Stimulated activated naive CD8-positive, alpha-beta T cell treated with anti-CD3 and anti-CD28 coated beads, Interleukin-15, Interleukin-2, amounts not matched to agents 100 ng/mL and 50 ng/mL, for 24 hours (primary cell): ENCODE measurements at regions not wholly inside any gene's neighbourhood (a gene's known extent, or its start where the extent isn't known, plus 50 kb on each side); places are given as distances from the start of the nearest gene placed in this dataset.

Experiments used
- H3K27ac Mint-ChIP-seq: one replicate; pipeline ENCODE4 v1.8.0; 2021; ENCODE audit warnings: mild to moderate bottlenecking, mixed read lengths
- H3K27me3 Mint-ChIP-seq: one replicate; pipeline ENCODE4 v1.8.0; 2021; ENCODE audit warnings: mixed read lengths
- H3K36me3 Mint-ChIP-seq: one replicate; pipeline ENCODE4 v1.8.0; 2021; ENCODE audit warnings: low read depth, mixed read lengths
- H3K4me1 Mint-ChIP-seq: one replicate; pipeline ENCODE4 v1.8.0; 2021; ENCODE audit warnings: low read depth, mixed read lengths
- H3K4me3 Mint-ChIP-seq: one replicate; pipeline ENCODE4 v1.8.0; 2021; ENCODE audit warnings: mild to moderate bottlenecking, mixed read lengths
- H3K9me3 Mint-ChIP-seq: one replicate; pipeline ENCODE4 v1.8.0; 2021; ENCODE audit warnings: mixed read lengths

DNA sequence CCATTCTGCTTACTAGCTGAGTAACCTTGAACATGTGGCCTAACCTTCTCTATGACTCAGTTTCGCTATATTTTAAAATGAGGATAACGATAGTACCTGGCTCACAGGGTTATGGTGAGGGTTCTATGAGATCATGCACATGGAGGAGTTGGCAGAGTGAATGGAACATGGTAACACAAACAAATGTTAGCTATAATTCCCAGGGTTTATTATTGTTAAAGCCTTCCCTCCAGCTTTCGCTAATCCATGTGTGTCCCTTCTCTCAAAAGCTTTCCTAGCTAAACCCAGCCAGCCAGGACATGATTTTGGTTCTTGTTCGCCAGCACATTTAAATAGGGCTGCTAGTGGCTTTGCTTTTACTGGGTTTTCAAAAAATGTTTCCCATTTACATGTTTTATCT is 361.0 kb upstream of the NFE2L3 start:
- no peak overlapping the region for H3K4me3 Mint-ChIP-seq
- H3K36me3 Mint-ChIP-seq = no peaks in the 10 kb centered on the region
- peaks cover 18% of the 10 kb centered on the region for H3K27me3 Mint-ChIP-seq
- H3K27ac Mint-ChIP-seq = no peak overlapping the region
- H3K4me1 Mint-ChIP-seq = no peaks in the 10 kb centered on the region
- no peaks in the 10 kb centered on the region for H3K9me3 Mint-ChIP-seq

DNA sequence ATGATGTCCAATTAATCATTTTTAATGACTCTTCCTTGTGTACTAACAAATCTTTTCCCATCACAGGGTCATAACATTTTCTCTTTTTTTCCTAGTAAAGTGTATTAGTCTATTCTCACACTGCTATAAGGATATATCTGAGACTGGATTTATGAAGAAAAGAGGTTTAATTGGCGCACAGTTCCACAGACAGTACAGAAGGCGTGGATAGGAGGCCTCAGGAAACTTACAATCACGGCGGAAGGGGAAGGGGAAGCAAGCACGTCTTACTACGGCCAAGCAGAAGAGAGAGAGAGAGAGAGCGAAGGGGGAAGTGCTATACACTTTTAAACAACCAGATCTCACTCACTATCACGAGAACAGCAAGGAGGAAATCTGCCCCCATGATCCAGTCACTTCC is 359.4 kb upstream of the NFE2L3 start:
- Mint-ChIP-seq H3K4me3 (no peak overlapping the region), H3K9me3 (no peaks in the 10 kb centered on the region), H3K27me3 (peaks cover 14% of the 10 kb centered on the region), H3K36me3 (no peaks in the 10 kb centered on the region), H3K4me1 (no peaks in the 10 kb centered on the region), H3K27ac (no peak overlapping the region)

DNA sequence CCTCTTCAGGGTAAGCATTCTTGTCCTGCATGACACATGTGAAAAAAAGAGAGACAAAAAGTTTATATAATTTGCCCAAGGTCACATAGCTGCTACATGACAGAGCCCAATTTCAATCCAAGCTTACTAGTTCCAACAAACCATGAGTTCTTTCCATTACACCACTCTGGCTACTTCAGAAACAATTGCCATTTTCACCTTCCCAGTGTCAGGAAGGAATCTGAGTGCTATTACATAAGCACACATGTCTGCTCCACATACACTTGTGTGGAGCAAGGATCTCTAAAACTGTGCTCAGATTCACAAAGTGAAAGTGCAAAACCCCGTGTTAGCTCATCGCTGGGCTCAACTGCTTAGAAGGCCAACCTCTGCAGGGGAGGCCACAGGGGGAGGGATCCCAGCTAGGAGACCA is 356.2 kb upstream of the NFE2L3 start:
- Mint-ChIP-seq H3K9me3 (no peaks in the 10 kb centered on the region), H3K36me3 (no peaks in the 10 kb centered on the region), H3K4me3 (no peak overlapping the region), H3K27me3 (peaks cover 19% of the 10 kb centered on the region), H3K27ac (no peak overlapping the region), H3K4me1 (no peaks in the 10 kb centered on the region)

DNA sequence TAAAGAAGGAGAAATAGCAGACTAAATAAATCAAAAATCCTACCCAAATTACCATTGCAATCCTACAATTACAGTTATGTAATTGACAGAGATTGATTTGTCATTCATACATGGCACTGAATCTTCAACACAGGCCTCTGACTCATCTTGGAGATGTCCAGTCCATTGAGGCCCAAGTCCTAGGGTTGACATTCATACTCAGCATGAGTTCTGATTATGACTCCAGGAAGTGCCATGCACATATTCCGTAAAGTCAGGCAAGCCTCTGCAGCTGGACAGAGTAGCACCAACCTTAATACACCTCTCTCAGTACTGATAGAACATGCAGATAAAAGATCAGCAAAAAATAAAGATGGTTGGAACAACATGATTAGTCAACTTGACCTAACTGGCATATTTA is 353.7 kb upstream of the NFE2L3 start:
- Mint-ChIP-seq H3K4me1 (no peaks in the 10 kb centered on the region), H3K9me3 (no peaks in the 10 kb centered on the region), H3K27ac (no peak overlapping the region), H3K36me3 (no peaks in the 10 kb centered on the region), H3K27me3 (peaks cover 20% of the 10 kb centered on the region), H3K4me3 (no peak overlapping the region)

DNA sequence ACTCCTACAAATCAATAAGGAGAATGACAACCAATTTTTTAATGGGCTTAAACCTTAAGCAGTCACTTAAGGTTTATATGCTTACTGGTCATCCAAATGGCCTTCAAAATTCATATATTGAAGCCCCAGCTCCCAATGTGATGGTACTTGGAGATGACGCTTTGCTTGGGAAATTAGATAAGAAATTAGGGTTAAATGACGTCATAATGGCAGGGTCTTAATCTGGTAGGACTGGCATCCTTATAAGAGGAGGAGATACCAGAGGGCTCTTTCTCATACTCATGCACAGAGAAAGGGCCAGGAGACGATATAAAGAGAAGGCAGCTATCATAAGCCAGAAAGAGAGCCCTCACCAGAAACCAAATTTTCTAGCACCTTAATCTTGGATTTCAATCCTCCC is 350.8 kb upstream of the NFE2L3 start:
- Mint-ChIP-seq H3K27ac (no peak overlapping the region), H3K27me3 (peaks cover 20% of the 10 kb centered on the region), H3K9me3 (no peaks in the 10 kb centered on the region), H3K4me1 (no peaks in the 10 kb centered on the region), H3K36me3 (no peaks in the 10 kb centered on the region), H3K4me3 (no peak overlapping the region)

DNA sequence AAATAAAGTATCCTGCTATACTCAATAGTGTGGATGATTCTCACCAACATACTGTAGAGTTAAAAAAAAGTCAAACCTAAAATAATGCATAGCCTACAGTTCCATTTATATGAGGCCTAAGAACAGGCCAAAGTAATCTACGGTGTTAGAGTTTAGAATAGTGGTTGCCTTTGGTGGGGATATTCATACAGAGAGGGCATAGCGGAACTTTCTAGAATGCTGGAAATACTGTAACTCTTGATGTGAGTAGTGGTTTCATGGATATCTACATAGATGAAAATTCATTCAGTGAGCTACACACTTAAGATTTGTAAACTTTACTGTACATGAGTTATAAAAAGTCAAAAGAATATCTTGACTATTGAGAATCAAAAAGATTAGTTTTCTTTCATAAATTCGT is 349.9 kb upstream of the NFE2L3 start:
- no peaks in the 10 kb centered on the region for H3K4me1 Mint-ChIP-seq
- H3K9me3 Mint-ChIP-seq = no peaks in the 10 kb centered on the region
- H3K36me3 Mint-ChIP-seq = no peaks in the 10 kb centered on the region
- peaks cover 25% of the 10 kb centered on the region for H3K27me3 Mint-ChIP-seq
- no peak overlapping the region for H3K4me3 Mint-ChIP-seq
- H3K27ac Mint-ChIP-seq = no peak overlapping the region

DNA sequence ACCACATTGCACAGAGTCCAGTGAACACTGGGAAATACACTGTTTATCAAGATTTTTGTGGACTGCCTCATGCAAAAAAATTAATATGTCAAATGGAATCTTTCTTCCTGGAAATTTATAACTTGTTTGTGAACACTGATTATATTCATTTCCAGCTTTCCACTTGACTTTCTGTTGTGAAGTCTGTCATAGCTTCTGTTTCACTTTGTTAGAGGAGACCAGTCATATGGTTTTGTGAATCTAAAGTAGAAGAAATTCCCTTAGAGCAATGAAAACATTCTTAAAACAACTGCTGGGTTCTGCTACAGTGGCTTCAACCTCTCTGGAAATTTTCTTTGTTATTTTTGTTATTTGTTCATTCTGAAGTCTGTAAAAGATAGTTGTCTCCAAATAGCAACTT is 349.5 kb upstream of the NFE2L3 start:
- no peak overlapping the region for H3K4me3 Mint-ChIP-seq
- H3K27ac Mint-ChIP-seq = no peak overlapping the region
- H3K4me1 Mint-ChIP-seq = no peaks in the 10 kb centered on the region
- no peaks in the 10 kb centered on the region for H3K9me3 Mint-ChIP-seq
- H3K36me3 Mint-ChIP-seq = no peaks in the 10 kb centered on the region
- peaks cover 22% of the 10 kb centered on the region for H3K27me3 Mint-ChIP-seq

DNA sequence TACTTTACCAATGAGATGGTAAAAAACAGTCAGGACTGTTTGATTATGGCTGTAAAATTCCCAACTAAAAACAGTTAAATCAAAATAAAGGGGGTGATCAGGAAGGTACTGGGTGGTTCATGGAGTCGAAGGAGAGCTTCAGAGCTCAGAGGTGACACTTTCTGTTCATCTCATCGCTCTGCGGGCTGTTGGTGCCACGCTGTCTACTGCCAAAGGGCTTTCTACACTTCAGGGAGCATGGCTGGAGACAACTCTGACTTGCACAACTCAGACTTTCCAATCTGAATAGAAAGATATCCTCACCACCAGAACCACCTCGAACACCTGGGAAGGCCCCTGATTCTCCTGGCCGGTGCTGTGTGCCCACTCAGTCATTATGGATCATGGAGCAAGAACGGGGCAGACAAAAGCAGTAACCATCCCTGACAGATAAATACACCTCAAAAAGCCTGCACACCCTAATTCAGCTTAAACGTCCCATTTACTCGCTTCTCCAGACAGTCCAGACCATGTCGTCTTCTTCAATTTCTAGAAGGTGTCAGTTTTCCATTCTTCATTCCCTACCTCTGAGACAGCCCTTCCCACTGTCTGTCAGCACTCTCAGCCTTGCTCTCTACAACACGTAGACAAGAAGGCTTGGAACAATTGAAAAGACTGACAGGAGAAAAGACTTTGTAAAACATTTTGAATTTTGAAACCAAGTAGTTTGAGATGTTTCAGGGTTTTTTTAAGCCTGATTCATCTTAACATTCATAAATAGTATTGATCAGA is 348.7 kb upstream of the NFE2L3 start:
- Mint-ChIP-seq H3K4me1 (no peaks in the 10 kb centered on the region), H3K4me3 (no peak overlapping the region), H3K36me3 (no peaks in the 10 kb centered on the region), H3K9me3 (no peaks in the 10 kb centered on the region), H3K27me3 (peaks cover 17% of the 10 kb centered on the region), H3K27ac (no peak overlapping the region)

DNA sequence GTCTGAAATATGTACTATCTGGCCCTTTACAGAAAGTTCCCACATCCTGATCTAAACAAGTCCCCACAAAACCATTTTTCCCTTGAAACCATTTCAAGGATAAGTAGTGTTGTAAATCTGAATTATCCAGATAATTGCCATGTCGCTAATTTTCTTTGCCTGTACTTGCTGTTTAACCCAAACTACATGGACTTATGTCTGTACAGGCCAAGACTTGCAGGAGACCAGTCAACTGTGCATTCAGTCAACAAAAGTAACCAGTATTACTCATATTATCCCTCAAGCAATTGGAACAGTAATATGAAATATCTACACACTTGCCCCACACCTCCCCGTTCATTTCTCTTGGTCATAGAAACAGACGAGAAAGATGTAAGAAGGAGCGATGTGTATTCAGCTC is 347.8 kb upstream of the NFE2L3 start:
- Mint-ChIP-seq H3K27me3 (peaks cover 15% of the 10 kb centered on the region), H3K9me3 (no peaks in the 10 kb centered on the region), H3K4me1 (no peaks in the 10 kb centered on the region), H3K27ac (no peak overlapping the region), H3K36me3 (no peaks in the 10 kb centered on the region), H3K4me3 (no peak overlapping the region)

DNA sequence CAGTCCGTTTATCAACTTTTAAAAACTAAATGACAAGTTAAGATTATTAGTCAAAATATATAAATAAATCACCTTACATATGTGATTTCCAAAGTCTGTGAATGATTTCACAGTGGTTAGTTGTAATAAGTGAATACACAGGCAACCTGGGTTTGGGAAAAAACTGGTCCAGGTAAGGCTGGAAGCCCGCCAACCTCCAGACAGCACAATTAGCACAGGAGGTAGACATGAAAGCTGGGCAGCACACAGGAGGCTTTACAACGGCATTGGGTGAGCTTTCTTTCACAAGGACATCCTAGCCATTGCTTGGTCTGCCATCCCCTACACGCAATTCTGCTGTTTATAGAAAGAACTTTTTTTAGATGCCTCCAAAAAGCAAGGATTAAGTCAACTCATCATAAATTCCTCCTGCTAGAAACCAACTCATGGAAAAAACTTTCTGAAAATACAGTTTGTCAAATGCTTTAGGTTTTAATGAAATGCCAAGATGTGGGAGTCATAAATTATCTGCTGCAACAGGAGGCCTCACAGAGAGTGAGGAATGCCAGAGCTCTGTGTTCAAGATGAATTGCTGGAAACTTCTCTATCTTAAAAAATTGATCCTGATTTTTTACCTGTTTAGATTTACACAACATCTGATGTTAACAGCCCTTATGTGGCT is 346.8 kb upstream of the NFE2L3 start:
- no peak overlapping the region for H3K27ac Mint-ChIP-seq
- no peak overlapping the region for H3K4me3 Mint-ChIP-seq
- H3K9me3 Mint-ChIP-seq = no peaks in the 10 kb centered on the region
- H3K36me3 Mint-ChIP-seq = no peaks in the 10 kb centered on the region
- H3K4me1 Mint-ChIP-seq = no peaks in the 10 kb centered on the region
- peaks cover 15% of the 10 kb centered on the region for H3K27me3 Mint-ChIP-seq

DNA sequence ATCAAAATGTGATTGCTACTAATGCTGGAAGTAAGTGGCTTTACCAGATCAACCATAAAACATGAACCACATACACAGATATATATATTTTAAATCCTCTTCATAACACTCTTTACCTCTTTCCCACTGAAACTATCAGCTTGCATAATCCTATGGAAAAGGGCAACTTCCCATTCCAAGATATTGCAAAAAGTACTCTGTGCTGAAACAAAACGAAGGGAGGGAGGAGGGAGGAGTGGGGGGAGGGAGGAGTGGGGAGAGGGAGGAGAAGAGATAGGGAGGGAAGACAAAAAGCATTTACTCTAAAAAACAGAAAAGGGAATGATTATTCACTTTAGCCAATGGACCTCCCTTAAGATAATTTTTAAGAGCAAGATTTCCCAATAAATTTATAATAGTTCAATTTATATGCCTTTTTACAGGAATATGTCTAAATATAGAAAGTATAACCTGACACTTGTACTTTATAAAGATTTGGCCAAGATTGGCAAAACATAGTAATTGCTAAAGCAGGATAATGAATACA is 344.8 kb upstream of the NFE2L3 start:
- Mint-ChIP-seq H3K36me3 (no peaks in the 10 kb centered on the region), H3K27me3 (peaks cover 15% of the 10 kb centered on the region), H3K4me1 (no peaks in the 10 kb centered on the region), H3K27ac (no peak overlapping the region), H3K4me3 (no peak overlapping the region), H3K9me3 (no peaks in the 10 kb centered on the region)

DNA sequence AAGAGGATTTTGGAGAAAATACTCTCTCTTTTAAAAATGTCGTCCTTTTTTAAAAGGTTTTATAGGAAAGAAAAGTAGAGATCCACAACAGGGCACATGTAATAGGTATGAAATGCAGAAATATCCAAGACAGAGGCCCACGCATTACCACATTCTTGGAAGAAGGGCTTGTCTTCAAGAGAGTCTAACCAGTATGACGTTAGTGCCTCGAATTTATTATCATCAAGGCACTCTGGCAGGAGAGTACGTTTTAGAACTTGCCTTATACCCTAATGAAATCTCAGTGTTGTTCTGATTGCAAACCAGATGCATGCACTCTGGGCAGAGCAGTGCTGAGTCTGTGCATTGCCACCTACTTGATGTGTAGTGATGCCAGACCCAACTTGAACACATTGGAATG is 342.6 kb upstream of the NFE2L3 start:
- H3K27ac Mint-ChIP-seq = no peak overlapping the region
- H3K36me3 Mint-ChIP-seq = no peaks in the 10 kb centered on the region
- H3K27me3 Mint-ChIP-seq = peaks cover 17% of the 10 kb centered on the region
- H3K4me3 Mint-ChIP-seq = no peak overlapping the region
- H3K4me1 Mint-ChIP-seq = no peaks in the 10 kb centered on the region
- H3K9me3 Mint-ChIP-seq = no peaks in the 10 kb centered on the region

DNA sequence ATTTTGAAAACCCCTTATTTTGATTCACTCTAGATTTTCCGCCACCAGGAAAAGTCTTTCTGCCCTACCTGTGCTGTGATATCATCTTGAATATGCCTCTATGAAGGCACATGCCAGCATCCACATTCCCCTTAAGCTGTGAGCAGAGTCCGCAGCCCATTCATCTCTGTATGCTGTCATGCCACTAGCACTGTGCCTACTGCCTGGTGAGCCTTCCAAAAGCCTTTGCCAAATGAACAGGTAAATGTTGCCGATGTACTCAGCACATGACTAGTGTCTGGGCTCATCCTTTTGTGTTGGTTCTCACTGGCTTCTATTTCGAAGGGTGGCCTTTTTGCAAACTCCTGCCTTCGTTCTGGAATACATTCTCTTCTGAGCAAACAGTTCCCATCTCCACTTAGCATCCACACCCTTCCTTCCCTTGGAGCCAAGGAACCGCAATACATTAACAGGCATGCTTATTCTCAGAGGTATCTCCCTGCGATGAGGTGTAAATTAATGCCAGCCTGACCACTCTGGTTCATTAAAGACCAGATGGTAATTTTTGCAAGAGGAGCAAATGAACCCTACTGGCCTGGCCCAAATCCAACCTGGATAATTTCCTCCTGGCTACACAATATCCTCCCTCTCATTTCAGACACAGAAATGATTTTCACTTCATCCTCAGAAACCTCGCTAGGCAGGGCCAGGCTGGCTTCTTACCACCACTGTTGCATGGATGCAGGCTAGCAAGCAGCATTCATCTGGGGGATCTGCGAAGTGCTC is 339.7 kb upstream of the NFE2L3 start:
- Mint-ChIP-seq H3K4me3 (no peak overlapping the region), H3K9me3 (peaks cover under 1% of the 10 kb centered on the region), H3K4me1 (no peaks in the 10 kb centered on the region), H3K27me3 (peaks cover 28% of the 10 kb centered on the region), H3K36me3 (no peaks in the 10 kb centered on the region), H3K27ac (no peak overlapping the region)

DNA sequence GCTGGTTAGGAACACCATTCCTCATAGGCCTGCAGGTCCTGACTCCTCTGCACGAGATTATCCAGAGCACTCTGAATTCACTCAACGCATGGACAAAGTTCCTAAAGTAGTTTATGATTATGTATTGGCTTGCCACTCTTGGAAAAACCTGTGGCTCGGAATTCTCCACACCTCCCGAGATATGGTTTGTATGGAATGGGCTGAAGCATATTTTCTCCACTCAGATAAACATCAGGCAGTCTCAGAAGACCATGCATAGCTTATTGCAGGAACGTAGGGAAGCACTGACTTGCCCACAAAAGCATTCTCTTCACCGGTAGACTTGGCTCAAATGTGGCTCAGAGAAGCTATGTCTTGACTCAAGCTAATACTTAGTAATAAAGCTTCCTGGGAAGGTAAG is 338.6 kb upstream of the NFE2L3 start:
- Mint-ChIP-seq H3K27ac (no peak overlapping the region), H3K4me1 (no peaks in the 10 kb centered on the region), H3K4me3 (no peak overlapping the region), H3K9me3 (peaks cover 5% of the 10 kb centered on the region), H3K36me3 (no peaks in the 10 kb centered on the region), H3K27me3 (peaks cover 34% of the 10 kb centered on the region)

DNA sequence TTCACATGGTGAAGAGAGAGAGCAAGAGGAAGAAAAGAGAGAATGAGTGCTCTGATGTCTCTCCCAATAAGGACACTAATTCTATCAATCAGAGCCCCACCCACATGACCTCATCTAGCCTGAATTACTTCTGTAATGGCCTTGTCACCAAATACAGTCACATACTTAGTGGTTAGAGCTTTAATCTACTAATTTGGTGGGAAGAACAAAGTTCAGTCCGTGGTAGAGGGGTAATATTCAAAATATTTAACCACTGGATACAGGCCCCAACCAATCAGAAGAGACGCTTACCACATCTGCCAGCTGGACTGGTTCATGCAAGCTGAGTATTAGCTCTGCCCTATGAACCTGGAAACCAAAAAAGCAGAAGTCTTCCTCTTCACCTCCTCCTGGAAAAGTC is 336.3 kb upstream of the NFE2L3 start:
- Mint-ChIP-seq H3K27ac (no peak overlapping the region), H3K4me1 (no peaks in the 10 kb centered on the region), H3K4me3 (no peak overlapping the region), H3K9me3 (peaks cover 5% of the 10 kb centered on the region), H3K27me3 (peaks cover 43% of the 10 kb centered on the region), H3K36me3 (no peaks in the 10 kb centered on the region)
